Ammon's horn (tissue), 1 donor: ENCODE measurements at regions not wholly inside any gene's neighbourhood (a gene's known extent, or its start where the extent isn't known, plus 50 kb on each side); places are given as distances from the start of the nearest gene placed in this dataset.
A peak's percentile ranks its signal among the peaks of the same experiment; 100 is the strongest.
"Not testable (repeated sequence)": the region's sequence is repeated elsewhere in the genome, so short reads cannot be mapped to it uniquely, and the experiment has no call there.

Experiments used
- DNase-seq: peaks from one replicate; pipeline ENCODE4 v3.0.0-alpha.2; 2016; ENCODE audit warnings: low spot score

DNA sequence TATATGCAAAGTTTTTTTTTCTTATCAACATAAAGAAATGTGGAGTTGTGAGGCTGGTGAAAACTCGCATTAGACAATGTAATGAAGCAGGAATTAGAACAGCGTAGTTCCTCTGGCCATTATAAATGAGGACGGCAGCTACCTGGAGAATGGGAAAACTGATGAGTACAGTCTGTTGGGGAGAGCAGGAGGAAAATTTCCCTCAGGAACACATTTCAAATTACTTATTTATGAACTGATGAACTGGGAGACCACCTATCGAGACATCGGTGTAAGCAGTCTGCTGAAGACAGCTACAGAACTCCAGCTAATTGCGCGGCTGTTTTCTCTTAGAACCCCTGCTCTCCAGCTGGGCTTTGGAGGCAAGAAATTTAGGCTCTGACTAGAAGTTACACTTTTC lies 343.9 kb upstream of the CLINT1 start:
- no peak for DNase-seq

GRCh38 chr5:158200619-158201018 lies 341.7 kb upstream of the CLINT1 start:
- no peak for DNase-seq

GRCh38 chr5:158198636-158199035 lies 339.7 kb upstream of the CLINT1 start:
- DNase-seq = no peak

- DNase-seq = no peak
These were observed 336.7 kb upstream of the CLINT1 start for GRCh38 chr5:158195416-158196210.

- DNase-seq = no peak
These were observed 335.6 kb upstream of the CLINT1 start for GRCh38 chr5:158194561-158194976.

DNA sequence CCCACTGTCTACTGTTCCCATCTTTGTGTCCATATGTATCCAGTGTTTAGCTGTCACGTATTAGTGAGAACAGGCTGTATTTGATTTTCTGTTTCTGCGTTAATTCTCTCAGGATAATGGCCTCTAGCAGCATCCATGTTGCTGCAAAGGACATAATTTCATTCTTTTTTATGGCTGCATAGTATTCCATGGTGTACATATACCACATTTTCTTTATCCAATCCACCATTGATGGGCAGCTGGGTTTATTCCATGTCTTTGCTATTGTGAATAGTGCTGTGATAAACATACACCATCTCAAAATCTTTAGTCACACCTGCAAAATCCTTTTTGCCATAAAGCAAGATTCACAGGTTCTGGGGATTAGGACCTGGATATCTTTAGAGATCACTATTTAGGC lies 334.4 kb upstream of the CLINT1 start:
- not testable (repeated sequence) for DNase-seq

GRCh38 chr5:158180407-158180806 lies 321.5 kb upstream of the CLINT1 start:
- DNase-seq = no peak

DNA sequence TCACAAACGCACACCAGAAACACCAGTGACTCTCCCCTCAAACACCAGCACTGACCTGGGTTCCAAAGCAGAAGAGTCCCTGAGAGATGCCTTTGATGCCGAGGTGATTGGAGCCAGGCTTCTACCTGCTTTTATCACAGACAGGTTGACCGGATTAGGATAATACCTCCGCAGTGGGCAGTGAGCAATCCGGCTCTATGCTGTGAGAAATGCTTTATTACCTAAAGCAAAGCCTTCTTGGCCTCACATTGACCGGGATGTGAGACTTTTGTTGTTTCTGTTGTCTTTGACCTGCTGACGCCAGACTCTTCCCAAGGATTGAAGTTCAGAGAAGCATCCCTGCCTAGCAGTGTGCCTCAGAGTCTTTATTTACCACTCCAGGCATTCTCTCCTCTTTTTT lies 320.3 kb upstream of the CLINT1 start:
- DNase-seq = no peak

- DNase-seq = no peak
These were observed 319.6 kb upstream of the CLINT1 start for GRCh38 chr5:158178535-158178934.

- DNase-seq = no peak
These were observed 318.2 kb upstream of the CLINT1 start for GRCh38 chr5:158177146-158177545.

- no peak for DNase-seq
These were observed 317.1 kb upstream of the CLINT1 start for GRCh38 chr5:158175934-158176481.

DNA sequence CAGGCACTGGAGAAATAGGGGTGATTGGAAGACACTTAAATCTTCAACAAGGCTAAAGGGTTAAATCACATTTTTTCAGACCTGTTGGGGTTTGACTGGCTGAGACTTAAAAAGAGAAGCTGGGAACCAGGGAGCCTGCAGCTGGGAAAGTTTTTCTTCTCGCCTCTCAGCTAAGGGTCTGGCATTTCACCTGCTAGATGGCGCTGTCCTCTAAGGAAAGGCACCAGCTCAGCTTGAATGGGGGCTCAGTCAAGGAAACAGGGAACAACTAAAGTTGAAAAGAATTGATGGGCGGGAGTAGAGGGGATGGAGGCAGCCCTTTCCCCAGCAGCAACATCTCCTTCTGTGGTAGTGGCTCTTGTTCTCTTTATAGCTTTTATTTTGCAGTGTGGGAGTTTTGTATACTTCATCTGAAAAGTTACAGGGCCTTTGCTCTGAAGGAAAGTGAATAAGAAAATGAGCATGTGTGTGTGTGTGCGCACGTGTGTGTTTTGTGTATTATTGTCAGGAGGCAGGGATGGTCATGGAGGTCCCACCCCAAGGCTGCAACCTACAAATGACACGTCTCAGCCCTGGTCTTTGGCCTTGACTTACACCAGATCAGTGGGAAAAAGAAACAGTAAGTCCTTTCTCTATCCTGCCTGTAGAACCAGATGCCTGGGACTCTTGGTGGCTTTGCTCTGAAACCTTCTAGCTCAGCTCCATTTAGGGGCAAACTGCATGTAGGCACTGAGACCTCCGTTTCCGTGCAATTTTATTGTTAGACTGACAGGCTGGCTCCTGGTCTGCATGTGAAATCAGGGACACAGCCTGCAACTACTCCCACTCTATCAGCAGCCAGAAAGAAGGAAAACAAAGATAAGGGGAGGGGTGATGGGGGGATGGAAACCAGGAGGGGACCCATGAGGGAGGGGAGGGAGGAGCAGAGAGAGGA lies 316.2 kb upstream of the CLINT1 start:
- DNase-seq = peak; percentile 88

DNA sequence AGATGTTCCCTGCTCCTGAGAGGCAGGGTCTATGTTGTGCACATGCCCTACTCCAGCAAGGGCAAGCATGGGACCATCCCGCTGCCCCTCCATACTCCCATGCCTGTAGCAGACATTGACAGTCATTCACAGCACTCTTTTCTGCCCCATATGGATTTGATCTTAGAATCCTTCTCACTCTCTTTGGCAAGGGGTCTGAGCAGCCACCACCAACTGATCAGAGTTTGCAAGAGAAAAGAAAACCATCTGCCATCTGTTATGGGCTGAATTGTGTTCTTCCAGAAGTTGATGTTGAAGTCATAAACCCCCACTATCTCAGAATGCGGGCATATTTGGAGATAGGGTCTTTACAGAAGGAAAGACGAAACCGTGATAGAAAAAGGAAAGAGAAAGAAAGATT lies 315.1 kb upstream of the CLINT1 start:
- no peak for DNase-seq

DNA sequence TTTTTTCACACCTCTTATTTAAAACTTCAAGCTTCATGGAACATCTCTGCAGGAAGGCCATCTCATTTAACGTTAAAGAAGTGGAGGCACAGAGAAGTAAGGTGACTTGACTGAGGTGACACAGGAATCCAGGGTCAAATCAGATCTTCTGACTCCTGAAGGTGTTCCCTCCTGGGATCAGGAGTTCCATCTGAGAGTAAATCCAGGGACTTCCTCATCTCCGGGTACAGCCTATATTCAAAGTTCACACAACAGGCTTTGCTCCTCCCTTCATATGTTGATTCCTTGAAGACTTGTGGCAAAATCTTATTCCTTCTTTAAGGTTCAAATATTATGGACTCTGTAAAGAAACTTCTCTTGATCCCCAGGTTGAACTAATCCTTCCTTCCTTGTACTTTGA lies 313.1 kb upstream of the CLINT1 start:
- DNase-seq = no peak

- no peak for DNase-seq
These were observed 311.6 kb upstream of the CLINT1 start for GRCh38 chr5:158170534-158170933.

GRCh38 chr5:158170060-158170459 lies 311.1 kb upstream of the CLINT1 start:
- no peak for DNase-seq

- no peak for DNase-seq
These were observed 307.5 kb upstream of the CLINT1 start for GRCh38 chr5:158166424-158166823.

DNA sequence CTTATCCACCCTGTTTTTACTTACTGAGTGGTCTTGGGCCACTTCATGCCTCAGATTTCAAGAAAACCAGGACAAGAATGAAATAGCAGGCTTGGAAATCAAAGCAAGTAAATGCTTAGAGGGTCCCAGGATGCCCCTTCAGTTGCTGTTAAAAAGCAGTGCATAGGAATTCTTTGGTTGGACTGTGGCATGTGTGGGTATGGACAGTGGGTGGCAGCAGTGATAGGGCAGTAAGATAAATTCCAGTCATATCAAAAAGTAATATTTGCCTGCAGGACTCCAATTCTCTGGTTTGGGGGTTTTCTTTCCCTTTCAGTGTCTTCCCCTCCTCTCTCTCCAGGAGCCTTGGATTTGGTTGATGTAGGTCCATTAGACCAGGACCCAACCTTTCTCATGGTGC lies 306.7 kb upstream of the CLINT1 start:
- DNase-seq = no peak

GRCh38 chr5:158164296-158165047 lies 305.5 kb upstream of the CLINT1 start:
- no peak for DNase-seq

DNA sequence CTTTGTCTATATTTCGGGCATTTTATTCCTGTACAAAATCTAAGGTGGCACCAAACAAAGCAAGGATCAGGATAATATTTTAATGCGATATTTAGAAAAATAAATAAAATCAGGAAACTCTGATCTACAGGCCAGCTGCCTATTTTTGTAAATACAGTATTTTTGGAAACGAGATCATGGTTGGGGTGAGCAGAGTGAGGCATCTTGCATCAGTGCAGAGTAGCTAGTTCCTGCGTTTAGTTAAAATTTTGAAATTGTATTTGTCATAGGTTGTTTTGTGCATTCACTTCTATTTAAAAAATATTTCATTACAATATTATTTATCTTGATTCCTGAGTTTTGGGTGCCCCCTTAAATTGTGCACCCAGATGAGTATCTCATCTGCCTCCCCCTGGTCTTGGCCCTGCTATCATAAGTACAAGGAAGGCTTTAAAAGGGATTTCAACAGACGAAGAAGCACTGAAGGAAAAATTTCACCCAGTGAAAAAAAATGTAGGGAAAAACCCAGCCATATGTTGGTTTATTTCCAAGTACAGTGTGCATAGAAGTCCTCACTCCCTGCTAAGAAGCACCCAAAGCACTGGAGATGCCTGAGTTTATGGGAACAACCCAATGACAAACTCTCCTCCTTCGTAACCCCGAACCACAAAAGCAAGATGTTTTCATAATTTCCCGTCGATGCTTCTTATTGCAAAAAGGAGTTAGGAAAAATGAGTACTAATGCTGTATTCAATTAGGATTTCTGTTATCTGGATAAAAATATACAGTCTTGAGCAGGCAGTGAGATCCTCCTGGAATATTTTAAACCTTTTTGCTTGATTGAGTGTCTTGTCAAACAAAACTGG lies 304.7 kb upstream of the CLINT1 start:
- no peak for DNase-seq

DNA sequence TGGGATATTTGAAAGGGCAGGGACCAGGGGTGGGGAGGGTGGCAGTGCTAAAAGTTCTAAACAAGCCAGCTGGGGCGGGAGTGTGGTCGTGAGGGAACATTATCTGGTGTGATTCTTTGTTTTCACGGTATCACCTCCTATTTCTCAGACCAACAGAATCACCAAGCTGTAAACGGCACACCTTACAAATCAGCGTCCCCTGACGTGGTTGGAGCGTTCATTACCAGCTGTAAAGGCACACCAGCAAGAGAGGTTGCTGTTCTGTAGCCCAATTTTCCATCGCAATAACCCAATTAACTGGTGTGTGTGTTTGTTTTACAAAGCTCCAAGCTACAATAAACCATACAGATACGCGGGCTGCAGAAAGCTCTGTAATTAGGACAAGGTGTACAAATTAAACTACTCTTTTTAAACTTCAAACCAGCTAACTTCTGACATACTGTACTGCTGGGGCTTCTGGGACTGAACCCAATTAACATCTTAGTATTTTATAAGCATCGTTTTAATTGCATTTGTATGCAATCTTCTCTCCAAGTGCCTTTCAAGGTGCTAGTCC lies 303.6 kb upstream of the CLINT1 start:
- DNase-seq = no peak
